CD8-positive, alpha-beta memory T cell (primary cell): ENCODE measurements at regions not wholly inside any gene's neighbourhood (a gene's known extent, or its start where the extent isn't known, plus 50 kb on each side); places are given as distances from the start of the nearest gene placed in this dataset.

Source experiments
- CTCF ChIA-PET: fragments of 350-600 bp; sonication (Branson Sonifier 250); formaldehyde crosslinking; loops from one replicate; lab custom pipeline; 2021; ENCODE audit warnings: antibody characterized with exemption; lab: Charles Lee
- POLR2A ChIA-PET: fragments of 350-600 bp; sonication (Branson Sonifier 250); formaldehyde crosslinking; loops from one replicate; lab custom pipeline; 2021; ENCODE audit warnings: antibody characterized with exemption; lab: Charles Lee
- DNase-seq, 5 donors: peaks; one replicate each; pipeline versions ENCODE4 v3.0.0 to v3.0.0-alpha.2; 2020 to 2022; ENCODE audit warnings: mixed read lengths in 1 of 5
- H3K27ac ChIP-seq: one replicate; pipeline ENCODE4 v1.7.0; 2013; ENCODE audit warnings: low read depth, mild to moderate bottlenecking, low read length, moderate library complexity
- H3K27me3 ChIP-seq: 2 replicates; pipeline ENCODE4 v1.7.0; 2013; ENCODE audit warnings: low read length, mild to moderate bottlenecking; ENCODE audit not compliant: insufficient read depth, poor library complexity, severe bottlenecking
- H3K36me3 ChIP-seq: 2 replicates; pipeline ENCODE4 v1.7.0; 2013; ENCODE audit warnings: mild to moderate bottlenecking, low read length, moderate library complexity; ENCODE audit not compliant: insufficient read depth
- H3K4me1 ChIP-seq: 2 replicates; pipeline ENCODE4 v1.7.0; 2013; ENCODE audit warnings: mild to moderate bottlenecking, low read length, moderate library complexity; ENCODE audit not compliant: insufficient read depth
- H3K4me3 ChIP-seq: 2 replicates; pipeline ENCODE4 v1.7.0; 2013; ENCODE audit warnings: mild to moderate bottlenecking, low read length
- H3K9me3 ChIP-seq: 2 replicates; pipeline ENCODE4 v1.7.0; 2013; ENCODE audit warnings: mild to moderate bottlenecking, low read length
- H3K27ac Mint-ChIP-seq, 8 donors: one replicate each; pipeline ENCODE4 v1.8.0; 2020 to 2021; ENCODE audit warnings: mixed read lengths in 8 of 8, mild to moderate bottlenecking in 6 of 8, inconsistent platforms in 3 of 8, moderate library complexity in 3 of 8
- H3K27me3 Mint-ChIP-seq, 2 donors: one replicate each; pipeline ENCODE4 v1.8.0; 2020 to 2021; ENCODE audit warnings: mixed read lengths in 2 of 2, mild to moderate bottlenecking in 1 of 2, moderate library complexity in 1 of 2
- H3K36me3 Mint-ChIP-seq, 3 donors: one replicate each; pipeline ENCODE4 v1.8.0; 2020 to 2021; ENCODE audit warnings: mixed read lengths in 3 of 3, inconsistent platforms in 1 of 3, mild to moderate bottlenecking in 1 of 3
- H3K4me1 Mint-ChIP-seq, 3 donors: one replicate each; pipeline ENCODE4 v1.8.0; 2020 to 2021; ENCODE audit warnings: mixed read lengths in 3 of 3, inconsistent platforms in 1 of 3, mild to moderate bottlenecking in 1 of 3
- H3K4me3 Mint-ChIP-seq, 7 donors: one replicate each; pipeline ENCODE4 v1.8.0; 2020 to 2021; ENCODE audit warnings: mixed read lengths in 7 of 7, mild to moderate bottlenecking in 6 of 7, moderate library complexity in 4 of 7, inconsistent platforms in 2 of 7
- H3K9me3 Mint-ChIP-seq, 5 donors: one replicate each; pipeline ENCODE4 v1.8.0; 2020 to 2022; ENCODE audit warnings: mixed read lengths in 5 of 5, mild to moderate bottlenecking in 3 of 5, moderate library complexity in 2 of 5, inconsistent platforms in 1 of 5

GRCh38 chr9:118362123-118362522, 657.9 kb downstream of the TLR4 start:
- Mint-ChIP-seq H3K36me3 (no peaks in the 10 kb centered on the region), H3K4me1 (no peaks in the 10 kb centered on the region), H3K9me3 (peaks cover 0 to 8% (median 7%) of the 10 kb centered on the region in 5 donors), H3K27me3 (no peaks in the 10 kb centered on the region), H3K27ac (no peak overlapping the region), H3K4me3 (no peak overlapping the region)
- H3K27ac ChIP-seq, result no peak overlapping the region
- no peaks in the 10 kb centered on the region for H3K9me3 ChIP-seq
- CTCF ChIA-PET, result no interaction called here
- POLR2A ChIA-PET, result no interaction called here
- no peak overlapping the region for H3K4me3 ChIP-seq
- no peaks in the 10 kb centered on the region for H3K27me3 ChIP-seq
- DNase-seq, result no peak
- no peaks in the 10 kb centered on the region for H3K4me1 ChIP-seq
- H3K36me3 ChIP-seq, result no peaks in the 10 kb centered on the region

- Histone ChIP-seq H3K27me3 (no peaks in the 10 kb centered on the region), H3K4me1 (no peaks in the 10 kb centered on the region), H3K4me3 (no peak overlapping the region), H3K27ac (no peak overlapping the region), H3K36me3 (no peaks in the 10 kb centered on the region), H3K9me3 (no peaks in the 10 kb centered on the region)
- DNase-seq, result no peak
- H3K9me3 Mint-ChIP-seq, result peaks cover 0 to 11% (median 7%) of the 10 kb centered on the region in 5 donors
- H3K27me3 Mint-ChIP-seq, result no peaks in the 10 kb centered on the region
- no peak overlapping the region for H3K27ac Mint-ChIP-seq
- ChIA-PET POLR2A (no interaction called here), CTCF (no interaction called here)
- no peaks in the 10 kb centered on the region for H3K4me1 Mint-ChIP-seq
- H3K4me3 Mint-ChIP-seq, result no peak overlapping the region
- no peaks in the 10 kb centered on the region for H3K36me3 Mint-ChIP-seq
Measured at GRCh38 chr9:118362596-118362995, 658.4 kb downstream of the TLR4 start.

- no peak overlapping the region for H3K27ac Mint-ChIP-seq
Measured at GRCh38 chr9:118364266-118365106, 660.3 kb downstream of the TLR4 start.

GRCh38 chr9:118366228-118366627, 662.0 kb downstream of the TLR4 start:
- H3K9me3 ChIP-seq, result no peaks in the 10 kb centered on the region
- Mint-ChIP-seq H3K36me3 (no peaks in the 10 kb centered on the region), H3K9me3 (peaks cover 0 to 15% (median 4%) of the 10 kb centered on the region in 5 donors), H3K27me3 (no peaks in the 10 kb centered on the region), H3K4me3 (no peak overlapping the region), H3K4me1 (no peaks in the 10 kb centered on the region), H3K27ac (no peak overlapping the region)
- ChIA-PET POLR2A (no interaction called here), CTCF (no interaction called here)
- H3K4me1 ChIP-seq, result no peaks in the 10 kb centered on the region
- no peaks in the 10 kb centered on the region for H3K27me3 ChIP-seq
- no peak overlapping the region for H3K4me3 ChIP-seq
- no peaks in the 10 kb centered on the region for H3K36me3 ChIP-seq
- no peak overlapping the region for H3K27ac ChIP-seq
- no peak for DNase-seq

More at GRCh38 chr9:118364266-118365106, 660.3 kb downstream of the TLR4 start:
- Mint-ChIP-seq H3K4me3 (no peak overlapping the region), H3K27me3 (no peaks in the 10 kb centered on the region), H3K36me3 (no peaks in the 10 kb centered on the region), H3K9me3 (peaks cover 0 to 15% (median 7%) of the 10 kb centered on the region in 5 donors), H3K4me1 (no peaks in the 10 kb centered on the region)
- Histone ChIP-seq H3K4me1 (no peaks in the 10 kb centered on the region), H3K9me3 (no peaks in the 10 kb centered on the region), H3K4me3 (no peak overlapping the region), H3K36me3 (no peaks in the 10 kb centered on the region), H3K27me3 (no peaks in the 10 kb centered on the region), H3K27ac (no peak overlapping the region)
- CTCF ChIA-PET, result no interaction called here
- DNase-seq, result no peak
- POLR2A ChIA-PET, result no interaction called here

GRCh38 chr9:118367383-118367782, 663.2 kb downstream of the TLR4 start:
- Histone ChIP-seq H3K9me3 (no peaks in the 10 kb centered on the region), H3K36me3 (no peaks in the 10 kb centered on the region), H3K27me3 (no peaks in the 10 kb centered on the region), H3K27ac (no peak overlapping the region), H3K4me1 (no peaks in the 10 kb centered on the region), H3K4me3 (no peak overlapping the region)
- Mint-ChIP-seq H3K36me3 (no peaks in the 10 kb centered on the region), H3K9me3 (peaks cover 0 to 23% (median 4%) of the 10 kb centered on the region in 5 donors), H3K27ac (no peak overlapping the region), H3K27me3 (no peaks in the 10 kb centered on the region), H3K4me3 (no peak overlapping the region), H3K4me1 (no peaks in the 10 kb centered on the region)
- ChIA-PET POLR2A (no interaction called here), CTCF (no interaction called here)
- no peak for DNase-seq

- Mint-ChIP-seq H3K4me3 (no peak overlapping the region), H3K27ac (no peak overlapping the region), H3K9me3 (peaks cover 0 to 21% (median 0%) of the 10 kb centered on the region in 5 donors), H3K27me3 (no peaks in the 10 kb centered on the region), H3K4me1 (no peaks in the 10 kb centered on the region), H3K36me3 (no peaks in the 10 kb centered on the region)
- Histone ChIP-seq H3K4me3 (no peak overlapping the region), H3K27ac (no peak overlapping the region), H3K27me3 (no peaks in the 10 kb centered on the region), H3K4me1 (no peaks in the 10 kb centered on the region), H3K9me3 (no peaks in the 10 kb centered on the region), H3K36me3 (no peaks in the 10 kb centered on the region)
- DNase-seq, result no peak
- POLR2A ChIA-PET, result no interaction called here
- CTCF ChIA-PET, result no interaction called here
Measured at GRCh38 chr9:118384531-118385100, 680.4 kb downstream of the TLR4 start.

- H3K36me3 ChIP-seq, result no peaks in the 10 kb centered on the region
- POLR2A ChIA-PET, result no interaction called here
- DNase-seq, result no peak
- Mint-ChIP-seq H3K4me3 (no peak overlapping the region), H3K9me3 (peaks cover 0 to 6% (median 5%) of the 10 kb centered on the region in 5 donors), H3K27me3 (peaks cover 0 to 2% of the 10 kb centered on the region in 2 donors), H3K4me1 (no peaks in the 10 kb centered on the region), H3K27ac (no peak overlapping the region), H3K36me3 (no peaks in the 10 kb centered on the region)
- H3K4me3 ChIP-seq, result no peak overlapping the region
- CTCF ChIA-PET, result no interaction called here
- H3K9me3 ChIP-seq, result no peaks in the 10 kb centered on the region
- no peak overlapping the region for H3K27ac ChIP-seq
- H3K4me1 ChIP-seq, result no peaks in the 10 kb centered on the region
- H3K27me3 ChIP-seq, result no peaks in the 10 kb centered on the region
Measured at GRCh38 chr9:118395415-118395814, 691.2 kb downstream of the TLR4 start.

GRCh38 chr9:118401546-118401945, 697.3 kb downstream of the TLR4 start:
- Histone ChIP-seq H3K27me3 (no peaks in the 10 kb centered on the region), H3K36me3 (no peaks in the 10 kb centered on the region), H3K4me3 (no peak overlapping the region), H3K27ac (no peak overlapping the region), H3K9me3 (no peaks in the 10 kb centered on the region), H3K4me1 (no peaks in the 10 kb centered on the region)
- ChIA-PET POLR2A (no interaction called here), CTCF (no interaction called here)
- peaks cover 0 to 2% of the 10 kb centered on the region in 2 donors for H3K27me3 Mint-ChIP-seq
- DNase-seq, result no peak
- no peak overlapping the region for H3K4me3 Mint-ChIP-seq
- H3K4me1 Mint-ChIP-seq, result no peaks in the 10 kb centered on the region
- H3K27ac Mint-ChIP-seq, result no peak overlapping the region
- peaks cover 0 to 3% (median 0%) of the 10 kb centered on the region in 5 donors for H3K9me3 Mint-ChIP-seq
- H3K36me3 Mint-ChIP-seq, result no peaks in the 10 kb centered on the region
